GM19043 (cell line): ENCODE measurements at regions not wholly inside any gene's neighbourhood (a gene's known extent, or its start where the extent isn't known, plus 50 kb on each side); places are given as distances from the start of the nearest gene placed in this dataset.
A peak's percentile ranks its signal among the peaks of the same experiment; 100 is the strongest.

Source experiments
- ATAC-seq: cut with Tn5 transposase; IDR thresholded peaks from one replicate; pipeline ENCODE4 v1.9.1; 2021; ENCODE audit warnings: low read depth; ENCODE audit not compliant: unreplicated experiment

GRCh38 chr6:166757232-166758135, 130.4 kb upstream of the RPS6KA2 start:
- no peak for ATAC-seq

GRCh38 chr6:166754218-166755030, 127.4 kb upstream of the RPS6KA2 start:
- ATAC-seq = no peak

DNA sequence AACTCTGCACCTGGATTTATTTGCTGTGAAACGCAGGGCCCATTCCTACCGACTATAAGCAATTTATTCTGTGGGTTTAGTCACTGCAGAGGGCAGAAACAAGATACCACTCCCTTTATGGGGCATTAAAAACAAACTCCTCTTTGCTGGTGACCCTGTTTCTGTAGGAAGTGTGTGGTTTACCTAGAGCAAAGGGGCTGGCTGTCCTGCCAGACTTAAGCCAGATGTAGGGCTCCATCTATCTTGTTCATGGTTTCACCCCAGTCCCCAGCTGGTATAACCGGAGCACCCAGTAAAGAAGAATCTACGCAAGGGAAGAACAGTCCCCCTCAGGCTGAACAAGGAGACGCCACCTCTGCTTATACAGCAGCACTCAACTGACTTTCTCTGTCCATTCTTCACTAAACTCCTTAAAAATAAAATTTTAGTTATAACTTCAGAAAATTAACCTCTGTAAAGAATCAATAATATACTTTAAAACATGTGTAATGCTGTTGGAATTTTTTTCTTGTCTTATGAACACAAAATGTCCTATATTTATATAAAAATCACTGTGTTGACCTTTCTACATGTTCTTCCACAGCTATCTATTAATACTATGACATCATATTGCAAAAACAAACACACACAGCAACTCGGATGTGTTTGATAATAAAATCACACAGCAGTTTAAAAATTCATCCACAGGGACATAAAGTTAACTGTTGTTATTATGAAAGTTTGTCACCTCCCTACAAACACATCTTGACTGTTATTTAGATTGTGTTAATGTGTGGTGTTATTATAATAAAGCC, 126.1 kb upstream of the RPS6KA2 start:
- ATAC-seq = no peak

- peak; percentile 96 for ATAC-seq
Observed at GRCh38 chr6:166752097-166752496, 125.0 kb upstream of the RPS6KA2 start.

- ATAC-seq = peak; percentile 84
Observed at GRCh38 chr6:166751051-166751595, 124.1 kb upstream of the RPS6KA2 start.

GRCh38 chr6:166750108-166750793, 123.2 kb upstream of the RPS6KA2 start:
- no peak for ATAC-seq

DNA sequence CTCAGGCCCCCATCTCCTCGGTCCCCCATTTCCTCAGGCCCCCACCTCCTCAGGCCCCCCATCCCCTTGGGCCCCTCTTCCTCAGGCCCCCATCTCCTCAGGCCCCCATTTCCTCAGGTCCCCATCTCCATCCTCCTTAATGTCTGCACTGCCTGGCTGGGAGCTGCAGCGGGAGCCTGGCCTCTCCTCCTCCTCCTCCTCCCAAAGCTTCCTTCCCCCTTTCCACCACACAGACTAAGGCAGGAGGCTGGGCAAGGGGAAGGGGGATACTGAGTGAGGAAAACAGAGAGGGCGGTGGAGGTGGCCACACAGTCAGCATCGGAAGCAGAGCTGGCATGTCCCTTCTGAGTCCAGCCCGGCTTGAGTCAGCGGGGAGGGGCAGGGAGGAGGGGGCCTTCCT, 122.6 kb upstream of the RPS6KA2 start:
- ATAC-seq = no peak

- no peak for ATAC-seq
Observed at GRCh38 chr6:166747644-166748595, 120.9 kb upstream of the RPS6KA2 start.

DNA sequence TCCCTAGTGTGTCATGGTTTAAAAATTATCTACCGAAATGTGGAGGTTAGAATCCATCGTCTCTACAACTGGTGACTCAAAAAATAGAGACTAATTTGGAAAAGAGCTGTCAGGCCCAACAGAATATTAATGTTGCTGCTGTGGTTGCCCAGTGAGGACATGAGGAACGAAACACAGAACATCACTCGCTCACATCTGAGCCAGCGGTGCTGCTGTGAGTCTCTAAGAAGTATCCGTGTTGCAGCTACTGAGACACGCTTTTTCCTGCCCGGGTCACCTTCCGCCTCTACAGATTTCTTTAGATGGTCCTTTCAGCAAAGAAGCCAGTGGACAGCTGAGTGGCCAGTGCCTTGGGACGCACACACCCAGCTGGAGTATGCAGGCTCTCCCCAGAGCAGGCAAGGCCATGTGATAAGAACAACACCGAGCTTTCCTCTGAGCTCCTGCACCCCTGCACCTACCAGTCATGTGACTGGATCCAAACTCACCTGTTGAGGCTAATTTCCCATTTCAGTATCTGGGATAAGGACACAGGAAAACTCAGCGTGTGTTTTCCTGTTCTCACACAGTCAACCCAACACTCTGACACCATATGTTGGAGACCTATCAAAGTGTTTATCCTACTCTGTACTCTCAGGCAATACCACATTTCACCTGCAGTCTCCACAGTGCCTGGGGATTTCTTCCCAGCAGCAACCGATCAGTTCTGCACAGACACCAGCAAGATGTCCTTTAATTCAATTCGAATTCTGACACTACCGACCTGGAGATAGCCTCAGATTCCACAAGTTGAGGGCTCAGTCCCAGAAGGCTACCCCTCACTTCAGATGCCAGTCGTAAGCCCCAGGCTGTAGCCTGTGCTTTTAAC, 119.0 kb upstream of the RPS6KA2 start:
- no peak for ATAC-seq

- ATAC-seq = no peak
Observed at GRCh38 chr6:166744223-166745134, 117.4 kb upstream of the RPS6KA2 start.

- no peak for ATAC-seq
Observed at GRCh38 chr6:166743406-166744222, 116.6 kb upstream of the RPS6KA2 start.

GRCh38 chr6:166742981-166743380, 115.9 kb upstream of the RPS6KA2 start:
- no peak for ATAC-seq

DNA sequence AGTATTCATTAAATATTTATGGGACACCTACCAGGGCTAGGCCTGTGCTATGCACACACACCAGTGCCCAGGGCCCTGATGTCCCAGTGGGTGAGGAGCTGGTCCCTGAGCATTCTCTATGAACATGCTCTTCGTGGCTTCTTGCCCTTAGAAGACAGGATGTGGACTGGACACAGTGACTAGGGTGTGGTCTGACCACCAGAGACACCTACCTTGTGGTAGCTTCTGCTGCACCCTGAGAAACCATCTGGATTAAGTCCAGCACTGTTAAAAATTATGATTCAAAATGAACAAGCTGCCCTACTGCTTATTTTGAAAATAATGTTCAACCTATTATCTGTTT, 112.9 kb upstream of the RPS6KA2 start:
- ATAC-seq = no peak

- ATAC-seq = no peak
Observed at GRCh38 chr6:166739117-166739975, 112.3 kb upstream of the RPS6KA2 start.

DNA sequence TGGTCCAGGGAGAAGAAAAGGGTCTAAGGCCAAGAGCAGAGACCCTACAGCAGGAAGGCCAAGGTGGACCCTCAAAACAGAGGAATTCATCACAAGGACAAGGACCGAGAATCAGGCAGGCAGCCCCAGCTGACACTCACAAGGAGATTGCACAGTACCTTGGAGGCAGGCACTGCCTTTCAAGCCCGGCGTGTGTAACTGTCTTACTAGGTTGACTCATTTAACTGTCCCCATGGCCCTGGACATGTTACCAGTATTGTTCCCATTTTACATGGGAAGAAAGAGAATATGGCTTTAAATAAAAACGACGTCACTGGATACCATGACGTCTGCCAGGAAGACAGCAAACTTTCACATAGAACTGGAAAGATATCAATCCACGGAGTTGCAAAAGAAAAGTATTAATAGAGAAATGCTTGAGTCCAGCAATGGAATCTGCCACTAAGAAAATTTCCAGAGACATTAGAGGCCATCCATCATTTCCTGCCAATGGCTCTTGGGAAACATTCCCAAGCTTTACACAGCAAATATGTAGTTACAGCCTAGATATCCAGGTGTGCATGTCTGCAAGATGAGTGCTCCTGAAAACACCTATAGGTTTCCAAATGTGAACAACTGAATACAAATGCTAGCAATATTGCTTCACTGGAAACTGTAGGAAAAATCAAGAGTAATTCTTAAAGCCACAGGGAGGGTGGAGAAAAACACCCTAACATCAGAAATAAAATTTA, 111.5 kb upstream of the RPS6KA2 start:
- no peak for ATAC-seq
